Dendritic cell treated with granulocyte-macrophage colony-stimulating factor and Interleukin-4, amounts not matched to agents 40 ng/mL and 50 ng/mL, for 4 days (primary cell): ENCODE measurements at regions not wholly inside any gene's neighbourhood (a gene's known extent, or its start where the extent isn't known, plus 50 kb on each side); places are given as distances from the start of the nearest gene placed in this dataset.

Source experiments
- H3K27ac Mint-ChIP-seq: one replicate; pipeline ENCODE4 v1.8.0; 2022; ENCODE audit warnings: mild to moderate bottlenecking, mixed read lengths
- H3K27me3 Mint-ChIP-seq: one replicate; pipeline ENCODE4 v1.8.0; 2022; ENCODE audit warnings: mild to moderate bottlenecking, mixed read lengths
- H3K36me3 Mint-ChIP-seq: one replicate; pipeline ENCODE4 v1.8.0; 2022; ENCODE audit warnings: low read depth, mixed read lengths
- H3K4me1 Mint-ChIP-seq: one replicate; pipeline ENCODE4 v1.8.0; 2022; ENCODE audit warnings: low read depth, mixed read lengths
- H3K4me3 Mint-ChIP-seq: one replicate; pipeline ENCODE4 v1.8.0; 2022; ENCODE audit warnings: mild to moderate bottlenecking, moderate library complexity, mixed read lengths
- H3K9me3 Mint-ChIP-seq: one replicate; pipeline ENCODE4 v1.8.0; 2022; ENCODE audit warnings: mixed read lengths
- intact Hi-C: fragments of 100-400 bp; cut with micrococcal nuclease; formaldehyde crosslinking; loops from one replicate; pipeline ENCODE4 v1.15.0; 2022

- H3K4me1 Mint-ChIP-seq: no peaks in the 10 kb centered on the region
These were observed 171.7 kb downstream of the LSM5 start for GRCh38 chr7:32318300-32319011.

DNA sequence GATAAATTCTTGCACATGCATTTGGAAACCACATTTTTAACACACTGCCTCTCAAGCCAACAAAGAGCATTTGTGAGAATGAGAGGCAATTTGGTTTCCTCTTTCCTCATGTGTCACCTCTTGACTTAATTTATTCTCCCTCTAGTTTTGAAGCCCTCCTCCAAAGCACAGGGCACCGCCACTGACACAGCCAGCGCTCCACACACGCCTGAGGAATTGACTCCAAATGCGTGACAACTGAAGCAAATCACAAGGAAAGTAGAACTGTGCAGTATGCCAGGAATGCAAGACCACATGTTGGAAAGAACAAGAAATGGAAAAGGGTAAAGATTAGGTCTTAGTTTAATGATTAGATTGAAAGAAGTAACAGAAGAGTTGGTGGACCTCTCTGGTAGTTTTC is 173.3 kb downstream of the LSM5 start:
- H3K27me3 Mint-ChIP-seq: peaks cover 28% of the 10 kb centered on the region
- H3K36me3 Mint-ChIP-seq: no peaks in the 10 kb centered on the region
- H3K27ac Mint-ChIP-seq: no peak overlapping the region
- intact Hi-C loops: no loop called here
- no peaks in the 10 kb centered on the region for H3K9me3 Mint-ChIP-seq
- H3K4me1 Mint-ChIP-seq: no peaks in the 10 kb centered on the region
- no peak overlapping the region for H3K4me3 Mint-ChIP-seq

More at GRCh38 chr7:32318300-32319011, 171.7 kb downstream of the LSM5 start:
- no peaks in the 10 kb centered on the region for H3K9me3 Mint-ChIP-seq
- no peak overlapping the region for H3K27ac Mint-ChIP-seq
- intact Hi-C loops: no loop called here
- peaks cover 30% of the 10 kb centered on the region for H3K27me3 Mint-ChIP-seq
- H3K36me3 Mint-ChIP-seq: no peaks in the 10 kb centered on the region
- H3K4me3 Mint-ChIP-seq: no peak overlapping the region

- Mint-ChIP-seq H3K4me1 (no peaks in the 10 kb centered on the region), H3K27ac (no peak overlapping the region), H3K36me3 (no peaks in the 10 kb centered on the region), H3K4me3 (no peak overlapping the region), H3K27me3 (peaks cover 22% of the 10 kb centered on the region), H3K9me3 (no peaks in the 10 kb centered on the region)
- intact Hi-C loops: no loop called here
These were observed 175.4 kb downstream of the LSM5 start for GRCh38 chr7:32314761-32315160.

DNA sequence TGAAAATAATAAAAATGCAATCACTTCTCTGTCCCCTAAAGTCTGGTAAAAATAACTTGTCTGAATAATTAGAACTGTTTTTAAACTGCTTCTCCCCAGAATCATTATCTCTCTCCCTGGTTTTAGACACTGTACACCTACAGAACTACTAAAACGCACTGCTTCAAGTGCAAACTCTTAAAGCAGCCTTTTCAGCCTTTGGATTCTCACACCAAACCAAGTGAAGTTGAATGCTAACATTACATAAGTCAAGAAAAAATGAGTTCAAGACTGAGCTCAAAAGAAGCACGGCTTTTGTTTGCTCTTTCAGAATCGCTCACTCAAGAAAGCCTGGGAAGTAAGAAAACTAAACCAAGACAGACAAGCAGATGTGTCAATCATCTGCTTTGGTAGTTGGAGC is 188.8 kb downstream of the LSM5 start:
- Mint-ChIP-seq H3K27me3 (peaks cover 47% of the 10 kb centered on the region), H3K9me3 (no peaks in the 10 kb centered on the region), H3K36me3 (no peaks in the 10 kb centered on the region), H3K4me1 (peaks cover 13% of the 10 kb centered on the region), H3K27ac (no peak overlapping the region), H3K4me3 (no peak overlapping the region)
- intact Hi-C loops: no loop called here

DNA sequence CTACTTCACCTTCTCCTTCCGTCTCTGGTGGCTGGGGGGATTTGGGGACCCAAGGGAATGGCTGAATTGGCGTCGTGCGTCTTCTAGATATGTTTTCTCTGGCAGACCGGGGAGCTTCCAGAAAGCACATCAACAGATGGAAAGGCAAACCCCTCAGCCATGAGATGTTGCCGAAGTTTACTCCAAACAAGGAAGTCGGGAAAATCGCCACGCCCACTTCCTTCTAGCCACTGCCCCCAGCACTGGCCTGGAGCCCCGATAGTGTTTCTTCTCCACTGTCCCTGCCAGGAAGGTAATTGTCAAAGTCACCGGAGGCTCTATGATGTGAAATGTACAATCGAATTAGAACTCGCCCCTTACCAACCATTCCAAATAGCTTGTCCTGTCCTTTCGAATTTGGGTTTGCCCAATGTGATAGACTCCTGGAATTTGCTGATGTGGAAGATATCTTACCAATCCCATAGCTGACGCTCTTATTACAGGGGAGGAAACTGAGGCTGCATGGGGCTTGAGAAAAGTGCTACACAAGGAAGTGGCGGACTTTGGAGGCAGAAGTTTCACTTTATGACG is 191.0 kb downstream of the LSM5 start:
- Mint-ChIP-seq H3K27ac (no peak overlapping the region), H3K27me3 (peaks cover 56% of the 10 kb centered on the region), H3K36me3 (no peaks in the 10 kb centered on the region), H3K9me3 (no peaks in the 10 kb centered on the region), H3K4me1 (peaks cover 13% of the 10 kb centered on the region), H3K4me3 (peak overlapping the region; percentile 54)
- intact Hi-C loops: no loop called here

GRCh38 chr7:32298408-32299132 is 191.6 kb downstream of the LSM5 start:
- intact Hi-C loops: no loop called here
- no peaks in the 10 kb centered on the region for H3K36me3 Mint-ChIP-seq
- H3K27me3 Mint-ChIP-seq: peaks cover 56% of the 10 kb centered on the region
- no peak overlapping the region for H3K27ac Mint-ChIP-seq
- H3K9me3 Mint-ChIP-seq: no peaks in the 10 kb centered on the region
- H3K4me1 Mint-ChIP-seq: peaks cover 13% of the 10 kb centered on the region
- peak overlapping the region; percentile 54 for H3K4me3 Mint-ChIP-seq

DNA sequence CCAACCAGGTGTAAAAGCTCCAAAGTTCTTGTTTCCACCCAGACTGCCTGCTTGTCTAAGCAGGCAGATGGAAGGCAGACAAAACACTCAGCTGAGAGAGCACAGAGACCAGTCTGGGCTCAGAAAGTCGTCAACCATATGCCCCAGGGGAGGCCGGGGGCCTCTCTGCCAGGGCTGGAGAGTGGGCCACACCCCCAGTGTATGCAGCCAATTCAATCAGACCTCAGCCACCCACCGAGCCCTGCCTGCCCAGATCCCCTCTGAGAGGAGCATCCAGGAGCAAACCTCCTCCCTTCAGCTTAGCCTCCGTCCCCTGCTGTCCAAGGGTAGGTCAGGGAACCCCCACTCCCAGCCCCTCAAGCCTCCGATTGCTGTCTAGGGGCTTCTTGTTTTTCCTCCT is 196.3 kb downstream of the LSM5 start:
- no peak overlapping the region for H3K27ac Mint-ChIP-seq

GRCh38 chr7:32289651-32290414 is 200.3 kb downstream of the LSM5 start:
- Mint-ChIP-seq H3K36me3 (no peaks in the 10 kb centered on the region), H3K27ac (no peak overlapping the region), H3K9me3 (no peaks in the 10 kb centered on the region), H3K4me3 (no peak overlapping the region), H3K4me1 (no peaks in the 10 kb centered on the region), H3K27me3 (peaks cover 2% of the 10 kb centered on the region)
- intact Hi-C loops: no loop called here

More for the DNA sequence above, 196.3 kb downstream of the LSM5 start:
- H3K36me3 Mint-ChIP-seq: no peaks in the 10 kb centered on the region
- H3K4me1 Mint-ChIP-seq: peaks cover 6% of the 10 kb centered on the region
- no peaks in the 10 kb centered on the region for H3K9me3 Mint-ChIP-seq
- intact Hi-C loops: no loop called here
- H3K27me3 Mint-ChIP-seq: peaks cover 32% of the 10 kb centered on the region
- no peak overlapping the region for H3K4me3 Mint-ChIP-seq

GRCh38 chr7:32285698-32286097 is 204.5 kb downstream of the LSM5 start:
- Mint-ChIP-seq H3K4me3 (no peak overlapping the region), H3K27me3 (no peaks in the 10 kb centered on the region), H3K27ac (no peak overlapping the region), H3K4me1 (no peaks in the 10 kb centered on the region), H3K36me3 (no peaks in the 10 kb centered on the region), H3K9me3 (no peaks in the 10 kb centered on the region)
- intact Hi-C loops: no loop called here

DNA sequence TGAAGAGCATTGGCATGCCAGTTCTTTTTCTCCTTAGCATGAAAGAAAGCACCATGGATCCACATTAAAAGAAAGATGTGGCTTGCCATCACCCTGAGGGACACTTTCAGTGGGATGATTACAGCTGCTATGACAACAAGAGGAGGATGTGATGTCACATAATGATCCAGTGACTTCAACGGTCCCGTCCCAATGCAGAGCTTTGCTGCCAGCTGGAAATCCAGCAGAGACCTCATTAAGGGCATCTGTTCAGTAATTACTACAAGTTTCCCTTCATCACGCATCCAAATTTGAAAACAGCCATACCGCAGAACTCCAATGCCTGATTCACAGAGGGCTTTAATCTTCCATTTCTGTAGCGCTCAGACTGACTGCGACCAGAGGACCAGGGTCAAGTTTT is 206.6 kb downstream of the LSM5 start:
- Mint-ChIP-seq H3K4me3 (no peak overlapping the region), H3K36me3 (no peaks in the 10 kb centered on the region), H3K4me1 (no peaks in the 10 kb centered on the region), H3K27me3 (no peaks in the 10 kb centered on the region), H3K9me3 (no peaks in the 10 kb centered on the region), H3K27ac (no peak overlapping the region)
- intact Hi-C loops: no loop called here

- intact Hi-C loops: no loop called here
- Mint-ChIP-seq H3K4me3 (no peak overlapping the region), H3K27me3 (no peaks in the 10 kb centered on the region), H3K36me3 (no peaks in the 10 kb centered on the region), H3K4me1 (peaks cover 7% of the 10 kb centered on the region), H3K27ac (no peak overlapping the region), H3K9me3 (no peaks in the 10 kb centered on the region)
These were observed 209.3 kb upstream of the PDE1C start for GRCh38 chr7:32279500-32279899.

GRCh38 chr7:32275216-32276009 is 205.2 kb upstream of the PDE1C start:
- intact Hi-C loops: no loop called here
- Mint-ChIP-seq H3K4me3 (no peak overlapping the region), H3K9me3 (no peaks in the 10 kb centered on the region), H3K27me3 (no peaks in the 10 kb centered on the region), H3K27ac (no peak overlapping the region), H3K4me1 (peaks cover 7% of the 10 kb centered on the region), H3K36me3 (no peaks in the 10 kb centered on the region)

DNA sequence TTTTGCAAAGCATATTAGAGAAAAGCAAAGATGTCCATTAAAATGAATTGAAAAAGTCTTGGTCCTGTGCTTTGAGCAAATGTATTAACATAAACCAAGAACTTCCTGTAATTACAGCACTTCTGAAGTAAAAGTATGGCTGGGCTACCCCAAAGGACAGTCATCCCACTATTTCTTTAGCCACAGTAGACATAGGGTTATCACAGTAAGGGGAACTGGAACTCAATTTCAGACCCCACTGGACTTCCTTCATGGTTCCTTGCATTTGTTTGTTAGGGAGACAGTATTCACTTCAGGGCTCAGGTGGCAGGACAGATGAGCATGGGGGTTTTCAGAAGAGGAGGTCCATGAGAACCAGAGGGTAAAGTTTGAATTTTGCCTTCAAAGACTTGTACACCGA is 203.1 kb upstream of the PDE1C start:
- Mint-ChIP-seq H3K36me3 (no peaks in the 10 kb centered on the region), H3K27ac (no peak overlapping the region), H3K4me1 (peaks cover 7% of the 10 kb centered on the region), H3K4me3 (no peak overlapping the region), H3K27me3 (no peaks in the 10 kb centered on the region), H3K9me3 (no peaks in the 10 kb centered on the region)
- intact Hi-C loops: no loop called here
